Ovary (tissue), 7 donors: ENCODE measurements at regions not wholly inside any gene's neighbourhood (a gene's known extent, or its start where the extent isn't known, plus 50 kb on each side); places are given as distances from the start of the nearest gene placed in this dataset.

ENCODE experiments used
- DNase-seq, 5 donors: peaks; one replicate each; pipeline ENCODE4 v3.0.0-alpha.2; 2019 to 2020
- H3K27ac ChIP-seq, 2 donors: fragments of 200-600 bp; one replicate each; pipeline versions ENCODE4 v1.5.1 to v1.8.0; 2019 to 2022
- H3K27me3 ChIP-seq: fragments of 200-600 bp; one replicate; pipeline ENCODE4 v1.8.0; 2022
- H3K36me3 ChIP-seq: fragments of 200-600 bp; sonication (generic); one replicate; pipeline ENCODE4 v1.5.1; 2019
- H3K4me1 ChIP-seq: one replicate; pipeline ENCODE4 v1.8.1; 2013; ENCODE audit warnings: mild to moderate bottlenecking, moderate library complexity; ENCODE audit not compliant: insufficient read depth
- H3K4me3 ChIP-seq: fragments of 200-600 bp; sonication (generic); one replicate; pipeline ENCODE4 v1.5.1; 2017
- H3K9me3 ChIP-seq, 2 donors: fragments of 200-600 bp in 1 of 2; sonication (generic) in 1 of 2; one replicate each; pipeline versions ENCODE4 v1.5.1 to v1.8.1; 2013 to 2019; ENCODE audit warnings: mild to moderate bottlenecking in 1 of 2, moderate library complexity in 1 of 2
- CTCF ChIP-seq, 3 donors: fragments of 450-650 bp in 2 of 3; fragments of 200-600 bp in 1 of 3; IDR thresholded peaks; one replicate each; pipeline versions ENCODE4 v1.5.1 to v1.8.0; 2016 to 2022; ENCODE audit warnings: antibody characterized with exemption in 3 of 3, mild to moderate bottlenecking in 1 of 3
- EP300 ChIP-seq: sonication (generic); formaldehyde crosslinking; IDR thresholded peaks from one replicate; pipeline ENCODE4 v1.6.1; 2017; ENCODE audit warnings: antibody characterized with exemption
- POLR2A ChIP-seq: fragments of 450-650 bp; IDR thresholded peaks from one replicate; pipeline ENCODE4 v1.6.1; 2017; ENCODE audit warnings: antibody characterized with exemption, mild to moderate bottlenecking, moderate library complexity
- WGBS, 3 donors: extraction: QIAGEN DNeasy Blood & Tissue Kit in 1 of 3; methylation state at CpG; one replicate each; pipeline versions ENCODE4 v1.1.5 to v1.1.7; 2013 to 2017; 5-methylcytosine and 5-hydroxymethylcytosine counted together
- intact Hi-C, 4 donors: fragments of 100-400 bp; cut with DNase I; formaldehyde crosslinking; loops; one replicate each; pipeline versions ENCODE4 v1.11.0 to v1.15.1; 2022 to 2023
- donor health status: DM: no; HTN: no; CAD: no; lungs with moderate emphysema.
- donor health status: DM: no; HTN: no; CAD: no.
- donor health status: Bipolar disorder and iron deficiency.
- donor health status: DM: no; HTN: no; CAD: no.
- donor health status: DM: yes; HTN: yes; CAD: no.

DNA sequence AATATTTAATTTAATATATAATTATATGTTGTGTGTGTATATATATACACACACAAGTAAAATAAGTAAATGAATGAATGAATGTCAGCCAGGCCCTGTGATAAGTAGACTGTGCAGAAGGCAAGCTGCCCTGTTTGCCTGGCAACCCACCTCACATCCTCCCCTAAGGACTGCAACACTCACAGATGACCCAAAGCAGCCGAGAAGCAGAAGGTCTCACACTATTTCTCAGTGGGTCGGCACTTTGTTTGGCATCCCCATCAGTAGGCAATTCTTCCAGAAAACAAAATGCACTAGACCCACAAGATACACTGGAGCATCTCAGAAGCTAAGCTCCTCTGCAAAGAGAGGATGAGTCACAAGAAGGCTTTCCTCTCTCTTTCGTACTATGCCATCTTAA is 152.1 kb upstream of the GRAMD2B start:
- H3K36me3 ChIP-seq, result no peaks in the 10 kb centered on the region
- no peak overlapping the region for H3K4me3 ChIP-seq
- no peak overlapping the region for H3K27ac ChIP-seq
- TF ChIP-seq CTCF (IDR thresholded peaks at IDR 0.05), result no peak
- no peak for TF ChIP-seq EP300
- TF ChIP-seq POLR2A, result no peak
- WGBS, 3 donors, result 86 to 97% (median 89%) methylated on average over 3 of the region's 3 CpGs
- intact Hi-C loops, result no loop called here
- H3K27me3 ChIP-seq, result no peaks in the 10 kb centered on the region
- no peaks in the 10 kb centered on the region for H3K4me1 ChIP-seq
- no peaks in the 10 kb centered on the region for H3K9me3 ChIP-seq
- no peak for DNase-seq

DNA sequence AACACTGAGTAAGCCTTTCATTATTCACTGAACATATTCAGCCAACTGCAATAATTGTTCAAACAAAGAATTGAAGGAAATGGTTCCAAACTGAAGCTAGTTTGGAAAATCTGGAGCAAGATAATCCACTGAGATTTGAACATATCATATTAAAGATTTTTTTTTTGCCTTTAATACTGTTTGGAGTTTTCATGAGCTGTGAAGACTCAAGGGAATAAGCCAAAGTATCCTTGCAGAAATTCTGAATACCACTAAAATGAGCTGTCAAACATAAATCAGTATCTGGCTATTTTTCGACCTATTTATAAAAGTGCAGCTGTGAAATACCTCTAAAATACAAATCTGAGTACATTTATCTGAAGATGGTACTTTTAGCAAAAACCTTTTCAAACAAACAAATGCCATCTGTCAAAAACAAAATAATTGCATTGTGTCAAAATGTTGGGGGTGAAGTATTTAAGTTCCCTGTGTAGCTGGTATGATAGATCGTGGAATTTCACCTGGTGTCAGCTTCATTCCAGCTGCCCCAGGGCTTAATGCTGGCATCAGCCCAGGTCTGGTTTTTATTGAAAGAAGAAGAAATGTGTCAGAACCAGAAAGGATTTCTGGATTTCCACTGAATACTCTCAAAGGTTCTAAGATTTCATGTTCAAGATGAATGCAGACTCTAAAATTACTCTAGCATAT is 149.0 kb upstream of the GRAMD2B start:
- WGBS, 3 donors, result 33 to 42% (median 42%) methylated on average over 2 of the region's 2 CpGs
- no peak overlapping the region for H3K27ac ChIP-seq
- no peaks in the 10 kb centered on the region for H3K4me1 ChIP-seq
- TF ChIP-seq EP300 (no peak), POLR2A (no peak), CTCF (IDR thresholded peaks at IDR 0.05) (no peak)
- H3K4me3 ChIP-seq, result no peak overlapping the region
- H3K9me3 ChIP-seq, result no peaks in the 10 kb centered on the region
- H3K36me3 ChIP-seq, result no peaks in the 10 kb centered on the region
- no peaks in the 10 kb centered on the region for H3K27me3 ChIP-seq
- DNase-seq, result no peak
- intact Hi-C loops, result no loop called here

DNA sequence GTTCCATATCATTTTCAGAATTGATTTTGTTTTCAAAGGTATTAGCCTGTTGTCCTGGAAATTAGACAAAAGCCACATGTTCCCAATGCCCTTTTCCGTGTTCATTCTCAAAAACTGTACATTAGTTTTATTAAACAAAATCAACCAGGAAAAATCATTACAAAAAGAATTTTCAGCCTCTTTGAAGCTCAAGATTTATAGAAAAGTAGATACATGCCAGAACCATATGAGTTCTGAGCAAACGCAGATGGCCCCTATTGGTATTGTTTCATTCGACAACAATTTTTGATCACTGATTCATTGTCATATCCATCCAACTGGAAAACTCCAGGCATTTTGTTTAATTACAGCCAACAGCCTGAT is 148.5 kb upstream of the GRAMD2B start:
- TF ChIP-seq CTCF (IDR thresholded peaks at IDR 0.05) (no peak), EP300 (no peak), POLR2A (no peak)
- Histone ChIP-seq H3K4me1 (no peaks in the 10 kb centered on the region), H3K4me3 (no peak overlapping the region), H3K9me3 (no peaks in the 10 kb centered on the region), H3K27me3 (no peaks in the 10 kb centered on the region), H3K36me3 (no peaks in the 10 kb centered on the region), H3K27ac (no peak overlapping the region)
- intact Hi-C loops, result no loop called here
- WGBS, 3 donors, result 29 to 49% (median 41%) methylated on average over 3 of the region's 3 CpGs
- DNase-seq, result no peak

GRCh38 chr5:126277762-126278161 is 145.4 kb upstream of the GRAMD2B start:
- intact Hi-C loops, result no loop called here
- no peaks in the 10 kb centered on the region for H3K27me3 ChIP-seq
- H3K4me1 ChIP-seq, result no peaks in the 10 kb centered on the region
- no peaks in the 10 kb centered on the region for H3K9me3 ChIP-seq
- H3K36me3 ChIP-seq, result no peaks in the 10 kb centered on the region
- H3K4me3 ChIP-seq, result no peak overlapping the region
- no peak overlapping the region for H3K27ac ChIP-seq
- TF ChIP-seq POLR2A (no peak), CTCF (IDR thresholded peaks at IDR 0.05) (no peak), EP300 (no peak)
- no peak for DNase-seq
